Stimulated activated CD8-positive, alpha-beta memory T cell treated with anti-CD3 and anti-CD28 coated beads, Interleukin-15, amount 100 ng/mL, for 24 hours (primary cell): ENCODE measurements at regions not wholly inside any gene's neighbourhood (a gene's known extent, or its start where the extent isn't known, plus 50 kb on each side); places are given as distances from the start of the nearest gene placed in this dataset.

Source experiments
- DNase-seq: peaks from one replicate; pipeline ENCODE4 v3.0.0-alpha.2; 2020; ENCODE audit warnings: low read depth

DNA sequence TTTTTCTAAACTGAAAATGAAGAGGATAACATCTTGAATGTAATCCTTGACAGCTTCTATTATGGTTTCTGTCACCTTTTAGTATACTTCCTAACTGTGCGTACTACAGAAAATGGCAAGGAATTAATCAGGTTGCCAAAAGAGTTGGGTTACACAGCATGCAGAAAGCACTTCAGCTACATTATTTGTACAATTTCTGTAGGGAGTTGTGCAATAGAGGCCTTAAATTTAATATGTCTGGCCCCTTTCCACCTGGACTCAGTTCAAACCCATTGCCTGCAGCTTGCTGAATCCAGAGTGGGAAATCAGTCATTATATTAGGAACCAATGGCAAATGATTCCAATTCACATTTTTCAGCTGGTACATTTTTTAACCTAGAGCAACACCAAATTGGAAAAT, 549.7 kb downstream of the CSNK1G3 start:
- no peak for DNase-seq

DNA sequence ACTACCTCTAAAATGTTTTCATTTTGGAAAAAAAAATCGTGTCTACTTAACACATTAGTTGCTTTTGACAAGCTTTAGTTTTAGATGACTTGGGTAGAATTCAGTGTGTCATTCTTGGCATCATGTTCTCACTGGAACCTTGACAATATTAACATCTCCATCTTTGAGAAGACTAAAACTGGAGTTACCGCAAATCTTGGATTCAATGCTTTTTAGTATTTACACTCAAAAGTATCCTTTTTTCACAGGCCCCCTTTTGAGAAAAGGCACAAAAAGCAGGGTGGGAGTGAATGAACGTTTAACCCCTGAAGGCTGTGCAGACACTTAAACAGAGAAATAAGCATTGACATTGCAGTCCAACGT, 549.1 kb downstream of the CSNK1G3 start:
- no peak for DNase-seq

GRCh38 chr5:124060413-124061067, 548.6 kb downstream of the CSNK1G3 start:
- no peak for DNase-seq

- DNase-seq: no peak
Measured at GRCh38 chr5:124060011-124060410, 548.0 kb downstream of the CSNK1G3 start.

GRCh38 chr5:124059200-124059599, 547.2 kb downstream of the CSNK1G3 start:
- no peak for DNase-seq

DNA sequence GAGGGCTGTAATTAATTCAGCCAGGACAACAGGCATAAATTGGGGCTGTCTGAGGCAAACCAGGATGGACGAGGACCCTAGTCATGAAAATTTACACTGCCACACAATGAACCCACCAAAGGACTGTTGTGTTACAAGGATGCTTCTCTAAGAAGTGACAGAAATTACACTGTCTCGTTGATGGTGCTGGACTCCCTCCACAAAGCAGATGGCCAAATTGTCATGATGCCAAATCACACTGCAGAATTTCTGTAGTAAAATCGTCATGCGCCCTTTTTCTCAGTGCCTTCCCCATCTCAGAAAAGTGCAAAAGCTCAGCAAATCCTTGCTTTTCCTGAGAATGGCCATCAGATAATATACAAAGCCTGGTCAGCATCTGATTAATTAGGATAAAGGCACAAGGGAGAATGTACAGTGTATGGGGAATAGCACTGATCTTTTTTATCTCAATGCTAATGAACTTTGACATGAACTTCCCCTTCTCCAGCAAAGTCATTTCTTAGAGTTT, 545.8 kb downstream of the CSNK1G3 start:
- no peak for DNase-seq

GRCh38 chr5:124056991-124057723, 545.2 kb downstream of the CSNK1G3 start:
- DNase-seq: no peak

- DNase-seq: no peak
Measured at GRCh38 chr5:124056326-124056990, 544.5 kb downstream of the CSNK1G3 start.

DNA sequence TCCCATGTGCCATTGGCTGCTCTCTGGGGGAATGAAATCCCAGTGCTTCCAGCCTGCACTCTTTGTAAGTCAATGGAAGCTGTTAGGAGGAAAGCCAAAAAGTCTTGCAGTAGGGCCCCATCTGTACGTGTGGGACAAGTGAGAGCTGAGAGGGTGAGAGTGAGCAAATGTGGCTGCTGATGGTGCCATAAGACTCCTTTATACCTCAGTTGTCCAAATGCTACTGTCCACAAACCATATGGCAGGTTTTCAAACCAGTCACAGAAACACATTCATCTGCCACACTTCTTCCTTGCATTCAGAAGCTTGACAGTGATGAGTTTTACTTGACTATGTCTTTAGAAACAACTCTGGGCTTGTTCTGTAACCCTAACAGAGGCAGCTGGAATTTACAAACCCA, 543.8 kb downstream of the CSNK1G3 start:
- DNase-seq: no peak

- DNase-seq: no peak
Measured at GRCh38 chr5:124054564-124054963, 542.6 kb downstream of the CSNK1G3 start.

- DNase-seq: no peak
Measured at GRCh38 chr5:124053340-124053739, 541.4 kb downstream of the CSNK1G3 start.

DNA sequence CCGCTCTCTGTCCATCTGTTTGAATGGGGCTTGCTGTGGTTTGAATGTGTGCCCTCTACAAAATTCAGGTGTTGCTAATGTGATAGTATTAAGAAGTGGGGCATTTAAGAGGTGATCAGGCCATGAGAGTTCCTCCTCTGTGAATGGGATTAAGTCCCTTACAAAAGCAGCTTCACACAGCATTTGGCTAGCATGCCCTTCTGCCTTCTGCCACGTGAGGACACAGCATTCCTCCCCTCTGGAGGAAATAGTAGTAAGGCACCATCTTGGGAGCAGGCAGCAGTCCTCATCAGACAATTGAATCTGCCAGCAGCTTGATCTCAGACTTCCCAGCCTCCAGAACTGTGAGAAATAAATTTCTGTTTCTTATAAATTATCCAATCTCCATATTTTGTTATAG, 540.2 kb downstream of the CSNK1G3 start:
- DNase-seq: no peak

GRCh38 chr5:124050120-124050770, 538.3 kb downstream of the CSNK1G3 start:
- no peak for DNase-seq

- no peak for DNase-seq
Measured at GRCh38 chr5:124045412-124045811, 533.4 kb downstream of the CSNK1G3 start.

DNA sequence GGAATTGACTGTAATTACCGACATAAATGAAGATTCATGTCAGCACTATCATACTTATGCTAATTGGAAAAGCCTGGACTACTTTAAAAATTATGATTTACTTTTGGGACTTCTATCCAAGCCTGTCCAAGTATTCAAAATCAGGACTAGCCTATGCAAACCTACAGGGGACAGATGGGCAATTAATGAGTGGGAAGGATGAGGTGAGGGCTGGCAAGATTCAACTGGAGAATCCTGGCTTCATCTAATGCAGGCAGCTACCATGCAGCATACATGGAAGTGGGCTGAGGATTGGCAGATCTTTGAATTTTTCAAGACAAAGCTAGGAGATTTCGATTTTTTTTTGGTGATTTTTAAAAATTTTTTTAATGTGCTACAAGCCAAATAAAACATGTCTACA, 532.6 kb downstream of the CSNK1G3 start:
- DNase-seq: no peak

DNA sequence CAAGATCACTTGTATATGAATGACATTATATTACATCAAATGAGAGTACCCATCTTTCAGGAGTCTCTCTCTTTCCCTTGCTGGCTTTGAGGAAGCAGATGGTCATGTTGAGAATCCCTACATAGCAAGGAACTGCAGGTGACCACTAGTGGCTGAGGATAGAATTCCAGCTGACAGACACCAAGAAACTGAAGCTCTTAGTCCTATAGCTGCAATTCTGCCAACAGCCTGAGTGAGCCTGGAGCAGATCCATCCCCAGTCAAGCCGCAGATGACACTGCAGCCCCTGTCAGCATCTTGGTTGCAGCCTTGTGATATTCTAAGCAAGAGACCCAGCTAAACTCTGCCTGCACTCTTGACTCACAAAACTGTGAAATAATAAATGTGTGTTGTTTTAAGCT, 531.5 kb downstream of the CSNK1G3 start:
- no peak for DNase-seq

GRCh38 chr5:124040799-124041198, 528.8 kb downstream of the CSNK1G3 start:
- DNase-seq: no peak

GRCh38 chr5:124039410-124039809, 527.4 kb downstream of the CSNK1G3 start:
- DNase-seq: no peak

DNA sequence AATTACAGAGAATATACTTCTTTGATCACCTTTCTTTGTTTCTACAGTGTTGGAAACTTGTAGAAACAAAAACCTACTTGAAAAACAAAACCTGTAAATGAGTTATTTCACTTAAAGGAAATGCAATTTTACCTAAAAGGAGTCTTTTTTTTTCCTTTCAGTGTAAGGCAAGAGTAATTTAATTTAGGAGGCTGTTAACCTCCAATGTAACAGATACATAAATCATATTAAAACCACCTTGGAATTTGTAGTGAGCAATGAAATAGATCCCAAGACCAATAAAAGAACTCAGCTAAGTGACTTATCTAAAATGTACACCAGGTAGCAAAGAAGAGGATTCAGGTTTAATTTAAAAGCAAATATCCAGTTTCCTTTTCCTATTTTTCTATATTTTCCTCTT, 524.8 kb downstream of the CSNK1G3 start:
- no peak for DNase-seq

- DNase-seq: no peak
Measured at GRCh38 chr5:124034963-124035362, 523.0 kb downstream of the CSNK1G3 start.

GRCh38 chr5:124034083-124034700, 522.2 kb downstream of the CSNK1G3 start:
- DNase-seq: no peak

DNA sequence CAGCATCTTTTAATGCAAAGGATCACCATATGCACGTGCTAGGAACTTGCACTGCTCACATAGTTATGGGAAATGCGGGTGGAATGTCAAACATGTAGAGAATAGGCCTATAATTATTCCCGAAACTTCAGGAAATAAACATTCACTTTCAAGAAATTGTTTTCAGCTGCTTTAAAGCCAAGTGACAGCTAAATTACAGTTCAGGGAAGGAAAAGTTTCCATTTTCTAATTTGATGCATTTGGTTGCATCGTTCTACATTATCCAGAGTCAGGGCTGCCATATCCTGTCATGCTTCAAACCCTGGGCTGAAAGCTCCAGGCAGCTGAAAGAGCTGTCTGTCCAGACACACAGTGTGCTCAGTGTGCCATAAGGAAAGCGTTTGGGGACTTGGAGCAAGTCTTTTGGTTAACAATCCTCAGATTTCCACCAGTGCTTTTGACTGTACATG, 518.1 kb downstream of the CSNK1G3 start:
- no peak for DNase-seq
